GM19455 (cell line): ENCODE measurements at regions not wholly inside any gene's neighbourhood (a gene's known extent, or its start where the extent isn't known, plus 50 kb on each side); places are given as distances from the start of the nearest gene placed in this dataset.
"Not testable (repeated sequence)": the region's sequence is repeated elsewhere in the genome, so short reads cannot be mapped to it uniquely, and the experiment has no call there.

Experiments used
- ATAC-seq: cut with Tn5 transposase; IDR thresholded peaks from one replicate; pipeline ENCODE4 v1.9.1; 2021; ENCODE audit not compliant: unreplicated experiment

GRCh38 chr5:104904561-104904960 lies 1342.0 kb upstream of the NUDT12 start:
- no peak for ATAC-seq

- ATAC-seq = no peak
Measured at GRCh38 chr5:104903941-104904340, 1341.4 kb upstream of the NUDT12 start.

GRCh38 chr5:104891596-104891995 lies 1329.0 kb upstream of the NUDT12 start:
- ATAC-seq = no peak

- ATAC-seq = no peak
Measured at GRCh38 chr5:104890767-104891166, 1328.2 kb upstream of the NUDT12 start.

- no peak for ATAC-seq
Measured at GRCh38 chr5:104859437-104859836, 1296.8 kb upstream of the NUDT12 start.

- ATAC-seq = not testable (repeated sequence)
Measured at GRCh38 chr5:104852099-104852498, 1289.5 kb upstream of the NUDT12 start.

- no peak for ATAC-seq
Measured at GRCh38 chr5:104845541-104845940, 1283.0 kb upstream of the NUDT12 start.

- ATAC-seq = no peak
Measured at GRCh38 chr5:104843822-104844221, 1281.2 kb upstream of the NUDT12 start.

- no peak for ATAC-seq
Measured at GRCh38 chr5:104840284-104840683, 1277.7 kb upstream of the NUDT12 start.

GRCh38 chr5:104831515-104831914 lies 1268.9 kb upstream of the NUDT12 start:
- not testable (repeated sequence) for ATAC-seq

GRCh38 chr5:104821606-104822005 lies 1259.0 kb upstream of the NUDT12 start:
- no peak for ATAC-seq

- no peak for ATAC-seq
Measured at GRCh38 chr5:104817127-104817526, 1254.5 kb upstream of the NUDT12 start.

- no peak for ATAC-seq
Measured at GRCh38 chr5:104815212-104815611, 1252.6 kb upstream of the NUDT12 start.

GRCh38 chr5:104800440-104801048 lies 1238.0 kb upstream of the NUDT12 start:
- no peak for ATAC-seq

- ATAC-seq = no peak
Measured at GRCh38 chr5:104793755-104794080, 1231.1 kb upstream of the NUDT12 start.

- ATAC-seq = no peak
Measured at GRCh38 chr5:104793031-104793754, 1230.6 kb upstream of the NUDT12 start.

- ATAC-seq = no peak
Measured at GRCh38 chr5:104789366-104789765, 1226.8 kb upstream of the NUDT12 start.

GRCh38 chr5:104785097-104785496 lies 1222.5 kb upstream of the NUDT12 start:
- ATAC-seq = no peak

GRCh38 chr5:104774372-104774771 lies 1211.8 kb upstream of the NUDT12 start:
- no peak for ATAC-seq

GRCh38 chr5:104764197-104764596 lies 1201.6 kb upstream of the NUDT12 start:
- no peak for ATAC-seq

GRCh38 chr5:104763216-104763615 lies 1200.6 kb upstream of the NUDT12 start:
- ATAC-seq = no peak

GRCh38 chr5:104757915-104758314 lies 1195.3 kb upstream of the NUDT12 start:
- no peak for ATAC-seq

GRCh38 chr5:104755806-104756205 lies 1193.2 kb upstream of the NUDT12 start:
- ATAC-seq = no peak
